ENCODE measurements at regions not wholly inside any gene's neighbourhood (a gene's known extent, or its start where the extent isn't known, plus 50 kb on each side); places are given as distances from the start of the nearest gene placed in this dataset.

DNA sequence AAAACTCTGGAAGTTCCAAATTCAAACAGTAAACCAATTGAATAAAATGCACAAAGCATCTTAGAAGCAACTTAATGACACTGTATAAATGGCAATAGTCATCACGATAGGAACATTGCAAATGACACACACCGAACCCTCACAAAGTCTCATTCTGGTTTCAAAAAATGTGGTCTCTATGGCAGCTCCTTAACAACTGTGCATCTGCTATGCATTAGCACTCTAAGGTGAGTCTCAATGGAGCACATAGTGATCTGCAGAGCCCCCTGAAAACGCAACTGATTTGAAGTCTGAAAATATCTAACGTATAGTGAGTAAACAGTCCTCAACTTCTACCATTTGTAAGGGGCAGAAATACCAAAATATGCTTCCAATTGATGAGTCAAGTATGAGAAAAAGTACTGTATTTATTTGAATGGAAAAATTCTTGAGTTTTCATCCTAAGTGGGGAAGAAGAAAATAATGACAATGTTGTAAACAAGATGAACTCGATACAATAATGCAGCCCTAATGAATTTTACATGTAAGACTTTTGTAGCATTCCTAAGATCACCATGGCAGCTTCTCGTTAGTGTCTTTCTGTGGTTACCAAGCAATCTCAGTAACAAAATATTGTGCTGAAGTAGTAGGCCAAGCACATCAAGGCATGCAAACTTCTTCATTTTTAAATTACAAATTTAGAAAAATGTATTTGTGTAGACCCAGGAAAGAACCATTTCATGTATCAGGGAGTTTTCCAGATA is 517.5 kb upstream of the FAM174A start:
- TF ChIP-seq, protein P1, sequence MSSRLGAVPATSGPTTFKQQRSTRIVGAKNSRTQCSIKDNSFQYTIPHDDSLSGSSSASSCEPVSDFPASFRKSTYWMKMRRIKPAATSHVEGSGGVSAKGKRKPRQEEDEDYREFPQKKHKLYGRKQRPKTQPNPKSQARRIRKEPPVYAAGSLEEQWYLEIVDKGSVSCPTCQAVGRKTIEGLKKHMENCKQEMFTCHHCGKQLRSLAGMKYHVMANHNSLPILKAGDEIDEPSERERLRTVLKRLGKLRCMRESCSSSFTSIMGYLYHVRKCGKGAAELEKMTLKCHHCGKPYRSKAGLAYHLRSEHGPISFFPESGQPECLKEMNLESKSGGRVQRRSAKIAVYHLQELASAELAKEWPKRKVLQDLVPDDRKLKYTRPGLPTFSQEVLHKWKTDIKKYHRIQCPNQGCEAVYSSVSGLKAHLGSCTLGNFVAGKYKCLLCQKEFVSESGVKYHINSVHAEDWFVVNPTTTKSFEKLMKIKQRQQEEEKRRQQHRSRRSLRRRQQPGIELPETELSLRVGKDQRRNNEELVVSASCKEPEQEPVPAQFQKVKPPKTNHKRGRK (CRISPR knock-in tag; IDR thresholded peaks at IDR 0.05; ENCODE audit: borderline replicate concordance), result no peak
- TF ChIP-seq, protein P2, sequence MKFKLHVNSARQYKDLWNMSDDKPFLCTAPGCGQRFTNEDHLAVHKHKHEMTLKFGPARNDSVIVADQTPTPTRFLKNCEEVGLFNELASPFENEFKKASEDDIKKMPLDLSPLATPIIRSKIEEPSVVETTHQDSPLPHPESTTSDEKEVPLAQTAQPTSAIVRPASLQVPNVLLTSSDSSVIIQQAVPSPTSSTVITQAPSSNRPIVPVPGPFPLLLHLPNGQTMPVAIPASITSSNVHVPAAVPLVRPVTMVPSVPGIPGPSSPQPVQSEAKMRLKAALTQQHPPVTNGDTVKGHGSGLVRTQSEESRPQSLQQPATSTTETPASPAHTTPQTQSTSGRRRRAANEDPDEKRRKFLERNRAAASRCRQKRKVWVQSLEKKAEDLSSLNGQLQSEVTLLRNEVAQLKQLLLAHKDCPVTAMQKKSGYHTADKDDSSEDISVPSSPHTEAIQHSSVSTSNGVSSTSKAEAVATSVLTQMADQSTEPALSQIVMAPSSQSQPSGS (CRISPR knock-in tag; IDR thresholded peaks at IDR 0.05; ENCODE audit: borderline replicate concordance, low read depth), result no peak
- TF ChIP-seq, protein P3, sequence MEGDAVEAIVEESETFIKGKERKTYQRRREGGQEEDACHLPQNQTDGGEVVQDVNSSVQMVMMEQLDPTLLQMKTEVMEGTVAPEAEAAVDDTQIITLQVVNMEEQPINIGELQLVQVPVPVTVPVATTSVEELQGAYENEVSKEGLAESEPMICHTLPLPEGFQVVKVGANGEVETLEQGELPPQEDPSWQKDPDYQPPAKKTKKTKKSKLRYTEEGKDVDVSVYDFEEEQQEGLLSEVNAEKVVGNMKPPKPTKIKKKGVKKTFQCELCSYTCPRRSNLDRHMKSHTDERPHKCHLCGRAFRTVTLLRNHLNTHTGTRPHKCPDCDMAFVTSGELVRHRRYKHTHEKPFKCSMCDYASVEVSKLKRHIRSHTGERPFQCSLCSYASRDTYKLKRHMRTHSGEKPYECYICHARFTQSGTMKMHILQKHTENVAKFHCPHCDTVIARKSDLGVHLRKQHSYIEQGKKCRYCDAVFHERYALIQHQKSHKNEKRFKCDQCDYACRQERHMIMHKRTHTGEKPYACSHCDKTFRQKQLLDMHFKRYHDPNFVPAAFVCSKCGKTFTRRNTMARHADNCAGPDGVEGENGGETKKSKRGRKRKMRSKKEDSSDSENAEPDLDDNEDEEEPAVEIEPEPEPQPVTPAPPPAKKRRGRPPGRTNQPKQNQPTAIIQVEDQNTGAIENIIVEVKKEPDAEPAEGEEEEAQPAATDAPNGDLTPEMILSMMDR (IDR thresholded peaks at IDR 0.05), result no peak
- TF ChIP-seq TP53 (CRISPR knock-in tag; IDR thresholded peaks at IDR 0.05), result no peak
- no peak for TF ChIP-seq ZNF416 (CRISPR knock-in tag; IDR thresholded peaks at IDR 0.05)
- TF ChIP-seq ZBTB21 (CRISPR knock-in tag; IDR thresholded peaks at IDR 0.05; ENCODE audit: borderline replicate concordance), result no peak
- TF ChIP-seq GRHL2 (CRISPR knock-in tag; IDR thresholded peaks at IDR 0.05; ENCODE audit: insufficient replicate concordance, severe bottlenecking), result no peak
- no peak for TF ChIP-seq NR3C1 (CRISPR knock-in tag; conservative IDR thresholded peaks at IDR 0.05; ENCODE audit: low read depth)
- TF ChIP-seq, protein P4, sequence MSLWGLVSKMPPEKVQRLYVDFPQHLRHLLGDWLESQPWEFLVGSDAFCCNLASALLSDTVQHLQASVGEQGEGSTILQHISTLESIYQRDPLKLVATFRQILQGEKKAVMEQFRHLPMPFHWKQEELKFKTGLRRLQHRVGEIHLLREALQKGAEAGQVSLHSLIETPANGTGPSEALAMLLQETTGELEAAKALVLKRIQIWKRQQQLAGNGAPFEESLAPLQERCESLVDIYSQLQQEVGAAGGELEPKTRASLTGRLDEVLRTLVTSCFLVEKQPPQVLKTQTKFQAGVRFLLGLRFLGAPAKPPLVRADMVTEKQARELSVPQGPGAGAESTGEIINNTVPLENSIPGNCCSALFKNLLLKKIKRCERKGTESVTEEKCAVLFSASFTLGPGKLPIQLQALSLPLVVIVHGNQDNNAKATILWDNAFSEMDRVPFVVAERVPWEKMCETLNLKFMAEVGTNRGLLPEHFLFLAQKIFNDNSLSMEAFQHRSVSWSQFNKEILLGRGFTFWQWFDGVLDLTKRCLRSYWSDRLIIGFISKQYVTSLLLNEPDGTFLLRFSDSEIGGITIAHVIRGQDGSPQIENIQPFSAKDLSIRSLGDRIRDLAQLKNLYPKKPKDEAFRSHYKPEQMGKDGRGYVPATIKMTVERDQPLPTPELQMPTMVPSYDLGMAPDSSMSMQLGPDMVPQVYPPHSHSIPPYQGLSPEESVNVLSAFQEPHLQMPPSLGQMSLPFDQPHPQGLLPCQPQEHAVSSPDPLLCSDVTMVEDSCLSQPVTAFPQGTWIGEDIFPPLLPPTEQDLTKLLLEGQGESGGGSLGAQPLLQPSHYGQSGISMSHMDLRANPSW (CRISPR knock-in tag; conservative IDR thresholded peaks at IDR 0.05; ENCODE audit: low read depth), result no peak
- TF ChIP-seq FOXP1 (CRISPR knock-in tag; IDR thresholded peaks at IDR 0.05; ENCODE audit: borderline replicate concordance), result no peak
- TF ChIP-seq, protein P5, sequence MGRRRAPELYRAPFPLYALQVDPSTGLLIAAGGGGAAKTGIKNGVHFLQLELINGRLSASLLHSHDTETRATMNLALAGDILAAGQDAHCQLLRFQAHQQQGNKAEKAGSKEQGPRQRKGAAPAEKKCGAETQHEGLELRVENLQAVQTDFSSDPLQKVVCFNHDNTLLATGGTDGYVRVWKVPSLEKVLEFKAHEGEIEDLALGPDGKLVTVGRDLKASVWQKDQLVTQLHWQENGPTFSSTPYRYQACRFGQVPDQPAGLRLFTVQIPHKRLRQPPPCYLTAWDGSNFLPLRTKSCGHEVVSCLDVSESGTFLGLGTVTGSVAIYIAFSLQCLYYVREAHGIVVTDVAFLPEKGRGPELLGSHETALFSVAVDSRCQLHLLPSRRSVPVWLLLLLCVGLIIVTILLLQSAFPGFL (CRISPR knock-in tag; IDR thresholded peaks at IDR 0.05; ENCODE audit: borderline replicate concordance), result no peak
- no peak for TF ChIP-seq ETV6 (CRISPR knock-in tag; IDR thresholded peaks at IDR 0.05)
- no peak for TF ChIP-seq SMAD3 (CRISPR knock-in tag; IDR thresholded peaks at IDR 0.05; ENCODE audit: borderline replicate concordance)
- TF ChIP-seq NFYB (CRISPR knock-in tag; conservative IDR thresholded peaks at IDR 0.05; ENCODE audit: low read depth), result no peak

Measured in WTC11 (cell line).